ENCODE measurements at regions not wholly inside any gene's neighbourhood (a gene's known extent, or its start where the extent isn't known, plus 50 kb on each side); places are given as distances from the start of the nearest gene placed in this dataset.
A peak's percentile ranks its signal among the peaks of the same experiment; 100 is the strongest.

DNA sequence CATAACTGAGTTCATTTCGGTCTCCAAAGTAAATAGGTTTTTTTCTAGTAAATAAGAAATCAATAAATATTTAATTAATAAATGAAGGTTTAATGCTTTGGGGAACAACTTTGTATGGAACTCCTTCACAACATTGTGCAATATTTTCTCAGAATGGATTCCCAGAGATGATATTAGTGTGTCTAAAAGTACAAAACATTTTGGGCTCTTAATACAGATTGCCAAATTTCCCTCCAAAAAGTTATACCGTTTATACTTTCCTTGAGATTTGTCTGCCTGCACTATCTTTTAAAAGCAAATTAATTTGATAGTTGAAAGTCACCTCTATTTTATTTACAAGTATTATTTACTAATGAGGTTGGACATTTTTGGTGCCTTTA is 151.8 kb downstream of the FAM161A start:
- no peak for DNase-seq
- no peak overlapping the region for H3K27ac ChIP-seq
- TF ChIP-seq, protein P1, sequence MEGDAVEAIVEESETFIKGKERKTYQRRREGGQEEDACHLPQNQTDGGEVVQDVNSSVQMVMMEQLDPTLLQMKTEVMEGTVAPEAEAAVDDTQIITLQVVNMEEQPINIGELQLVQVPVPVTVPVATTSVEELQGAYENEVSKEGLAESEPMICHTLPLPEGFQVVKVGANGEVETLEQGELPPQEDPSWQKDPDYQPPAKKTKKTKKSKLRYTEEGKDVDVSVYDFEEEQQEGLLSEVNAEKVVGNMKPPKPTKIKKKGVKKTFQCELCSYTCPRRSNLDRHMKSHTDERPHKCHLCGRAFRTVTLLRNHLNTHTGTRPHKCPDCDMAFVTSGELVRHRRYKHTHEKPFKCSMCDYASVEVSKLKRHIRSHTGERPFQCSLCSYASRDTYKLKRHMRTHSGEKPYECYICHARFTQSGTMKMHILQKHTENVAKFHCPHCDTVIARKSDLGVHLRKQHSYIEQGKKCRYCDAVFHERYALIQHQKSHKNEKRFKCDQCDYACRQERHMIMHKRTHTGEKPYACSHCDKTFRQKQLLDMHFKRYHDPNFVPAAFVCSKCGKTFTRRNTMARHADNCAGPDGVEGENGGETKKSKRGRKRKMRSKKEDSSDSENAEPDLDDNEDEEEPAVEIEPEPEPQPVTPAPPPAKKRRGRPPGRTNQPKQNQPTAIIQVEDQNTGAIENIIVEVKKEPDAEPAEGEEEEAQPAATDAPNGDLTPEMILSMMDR (IDR thresholded peaks at IDR 0.05) = no peak
- TF ChIP-seq POLR2A (IDR thresholded peaks at IDR 0.05) = no peak
- ATAC-seq = no peak
- H3K36me3 ChIP-seq (replicated peaks in 1 of 2; ENCODE audit: insufficient read depth in 1 of 2, low read depth in 2 of 2) = no peaks in the 10 kb centered on the region
- peaks cover 8% of the 10 kb centered on the region for H3K4me1 ChIP-seq
- 17 to 25% methylated on average over 2 of the region's 2 CpGs for WGBS, 2 donors
- H3K9me3 ChIP-seq = no peaks in the 10 kb centered on the region
- no peaks in the 10 kb centered on the region for H3K27me3 ChIP-seq
- intact Hi-C loops (cut with DNase I) = no loop called here
- H3K4me3 ChIP-seq = no peak overlapping the region

DNA sequence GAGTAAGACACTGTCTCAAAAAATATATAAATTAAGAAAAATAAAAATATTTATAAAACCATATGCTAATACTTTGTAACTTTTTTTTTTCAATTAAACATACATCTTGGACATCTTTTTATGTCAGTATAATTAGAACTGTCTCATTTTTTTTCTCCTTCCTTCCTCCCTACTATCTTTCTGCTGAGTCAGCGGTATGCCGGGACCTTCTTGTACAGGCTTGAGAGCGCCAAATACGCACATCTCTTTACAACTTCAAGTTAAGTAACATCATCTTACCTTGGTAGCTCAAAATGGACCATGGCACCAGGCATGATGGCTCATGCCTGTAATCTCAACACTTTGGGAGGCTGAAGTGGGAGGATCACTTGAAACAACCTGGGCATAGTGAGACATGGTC is 153.4 kb downstream of the FAM161A start:
- Histone ChIP-seq H3K27ac (no peak overlapping the region), H3K9me3 (no peaks in the 10 kb centered on the region), H3K27me3 (no peaks in the 10 kb centered on the region), H3K36me3 (replicated peaks in 1 of 2; ENCODE audit: insufficient read depth in 1 of 2, low read depth in 2 of 2) (no peaks in the 10 kb centered on the region), H3K4me3 (no peak overlapping the region), H3K4me1 (peaks cover 9% of the 10 kb centered on the region)
- intact Hi-C loops (cut with DNase I) = no loop called here
- TF ChIP-seq, protein P1 (IDR thresholded peaks at IDR 0.05) = no peak
- DNase-seq = no peak
- WGBS, 2 donors = 75 to 80% methylated on average over 4 of the region's 4 CpGs
- ATAC-seq = no peak

DNA sequence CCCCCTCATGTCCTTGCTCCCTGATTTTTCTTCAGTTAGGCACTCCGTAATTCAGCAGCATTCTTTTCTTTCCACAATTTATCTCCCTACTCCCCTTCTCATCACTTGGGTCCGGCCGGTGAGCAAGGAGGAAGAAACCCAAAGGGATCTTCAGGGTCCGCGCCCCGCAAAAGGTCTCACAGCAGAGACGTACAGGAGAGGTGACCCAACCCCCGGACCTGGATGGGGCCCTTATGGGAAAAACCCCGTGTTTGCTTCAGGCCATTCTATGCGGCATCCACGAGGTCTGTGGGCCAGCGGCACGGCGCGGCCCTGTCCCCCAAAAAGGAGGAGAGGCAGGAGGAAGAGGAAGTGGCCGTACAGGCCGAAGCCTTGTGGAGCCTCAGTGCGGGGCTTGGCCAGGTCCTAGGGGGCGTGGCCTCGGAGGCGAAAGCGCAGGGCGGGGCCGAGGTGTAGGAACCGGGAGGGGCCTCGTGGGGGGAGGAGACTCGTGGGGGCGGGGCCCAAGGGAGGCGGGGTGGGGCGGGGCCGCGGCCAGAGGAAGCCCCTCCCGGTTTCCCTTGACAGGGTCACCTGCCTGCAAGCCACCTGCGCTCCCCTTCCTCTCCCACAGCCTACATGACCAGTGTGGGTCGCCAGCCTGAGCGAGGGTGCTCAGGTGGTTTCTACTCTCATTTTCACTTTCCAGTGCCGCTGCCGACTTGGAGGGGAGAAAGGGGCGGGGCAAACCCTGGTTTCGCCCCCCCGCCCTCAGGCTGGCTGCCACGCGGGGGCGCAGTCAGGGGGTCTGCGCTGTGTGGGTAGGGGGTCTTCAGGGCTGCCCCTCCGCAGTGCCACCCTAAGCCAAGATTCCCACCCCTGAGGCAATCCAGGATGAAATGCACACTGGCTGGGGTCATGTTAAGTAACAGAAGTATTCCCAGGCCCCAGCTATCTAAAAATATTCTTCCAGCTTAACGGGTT is 156.4 kb upstream of the XPO1 start:
- peak overlapping the region; percentile 71 to 93 (median 84) for H3K27ac ChIP-seq
- peaks cover 14% of the 10 kb centered on the region for H3K4me1 ChIP-seq
- peak overlapping the region; percentile 22 to 35 for H3K4me3 ChIP-seq
- ATAC-seq (peak; percentile 96), DNase-seq (peak; percentile 96 to 98 (median 97))
- 6 to 10% methylated on average over 28 to 38 of the region's 47 CpGs for WGBS, 2 donors
- H3K9me3 ChIP-seq = no peaks in the 10 kb centered on the region
- no peaks in the 10 kb centered on the region for H3K36me3 ChIP-seq (replicated peaks in 1 of 2; ENCODE audit: insufficient read depth in 1 of 2, low read depth in 2 of 2)
- intact Hi-C loops (cut with DNase I) = loop anchor here (5.0 kb wide), 1 partner anchor 73 kb away; no protein-coding TSS in a partner anchor
- TF ChIP-seq, protein P1 (IDR thresholded peaks at IDR 0.05) = peak; percentile 13 to 51 (median 31)
- TF ChIP-seq POLR2A (IDR thresholded peaks at IDR 0.05) = peak; percentile 49 to 91 (median 88)
- no peaks in the 10 kb centered on the region for H3K27me3 ChIP-seq

DNA sequence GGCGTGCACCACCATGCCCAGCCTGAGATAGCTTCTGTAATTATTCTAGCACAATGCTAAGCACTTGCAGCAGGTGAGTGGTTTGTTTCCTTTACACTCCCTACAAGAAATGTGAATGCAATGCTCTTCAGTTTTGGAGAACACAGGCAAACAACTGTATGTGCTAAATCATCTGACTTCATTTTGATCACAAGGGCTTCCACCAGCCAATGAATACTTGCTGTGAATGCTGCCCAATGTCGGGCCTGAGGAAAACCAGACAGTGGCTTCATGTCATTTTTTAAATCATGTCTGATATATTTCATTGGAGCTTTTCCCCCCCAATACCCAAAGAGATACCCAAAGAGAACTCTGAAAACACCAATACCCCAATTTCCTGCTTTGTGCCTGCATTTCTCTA is 155.6 kb upstream of the XPO1 start:
- Histone ChIP-seq H3K9me3 (no peaks in the 10 kb centered on the region), H3K27me3 (no peaks in the 10 kb centered on the region), H3K4me1 (peaks cover 14% of the 10 kb centered on the region), H3K27ac (peak overlapping the region; percentile 71 to 93 (median 84)), H3K36me3 (replicated peaks in 1 of 2; ENCODE audit: insufficient read depth in 1 of 2, low read depth in 2 of 2) (no peaks in the 10 kb centered on the region), H3K4me3 (no peak overlapping the region)
- ATAC-seq (no peak), DNase-seq (no peak)
- TF ChIP-seq POLR2A (IDR thresholded peaks at IDR 0.05) = no peak
- TF ChIP-seq, protein P1 (IDR thresholded peaks at IDR 0.05) = no peak
- WGBS, 2 donors = 79 to 91% methylated on average over 2 of the region's 2 CpGs
- intact Hi-C loops (cut with DNase I) = no loop called here
